OCI-LY1 (cell line): ENCODE measurements at regions not wholly inside any gene's neighbourhood (a gene's known extent, or its start where the extent isn't known, plus 50 kb on each side); places are given as distances from the start of the nearest gene placed in this dataset.

Experiments used
- H2AFZ ChIP-seq: fragments of 200-600 bp; sonication (generic), shearing (Covaris generic); 2 replicates; pipeline ENCODE4 v1.6.0; 2014; ENCODE audit warnings: antibody characterized with exemption, mild to moderate bottlenecking, low read length
- H3F3A ChIP-seq: fragments of 200-600 bp; sonication (generic), shearing (Covaris generic); 2 replicates; pipeline ENCODE4 v1.6.0; 2014; ENCODE audit warnings: mild to moderate bottlenecking, antibody characterized with exemption, low read length, moderate library complexity; ENCODE audit not compliant: insufficient read depth
- H3K27ac ChIP-seq: fragments of 200-600 bp; sonication (generic); 2 replicates; pipeline ENCODE4 v1.5.1; 2014; ENCODE audit warnings: low read length, mixed run types, mild to moderate bottlenecking, low read depth; ENCODE audit not compliant: poor library complexity, severe bottlenecking
- H3K27me3 ChIP-seq: fragments of 200-600 bp; sonication (generic); 2 replicates; pipeline ENCODE4 v1.6.0; 2014; ENCODE audit warnings: antibody characterized with exemption, mild to moderate bottlenecking, low read length, moderate library complexity; ENCODE audit not compliant: insufficient read depth
- H3K36me3 ChIP-seq: fragments of 200-600 bp; sonication (generic); 2 replicates; pipeline ENCODE4 v1.6.1; 2014; ENCODE audit warnings: mild to moderate bottlenecking, antibody characterized with exemption, low read length, moderate library complexity, mixed read lengths; ENCODE audit not compliant: insufficient read depth
- H3K4me1 ChIP-seq: fragments of 200-600 bp; sonication (generic); 2 replicates; pipeline ENCODE4 v1.5.1; 2014; ENCODE audit warnings: mild to moderate bottlenecking, low read length, moderate library complexity; ENCODE audit not compliant: insufficient read depth, severe bottlenecking
- H3K4me2 ChIP-seq: fragments of 200-600 bp; sonication (generic), shearing (Covaris generic); 2 replicates; pipeline ENCODE4 v1.6.1; 2014; ENCODE audit warnings: low read length
- H3K4me3 ChIP-seq: fragments of 200-600 bp; sonication (generic); 2 replicates; pipeline ENCODE4 v1.5.1; 2014; ENCODE audit warnings: low read length, low read depth, mild to moderate bottlenecking, mixed read lengths; ENCODE audit not compliant: poor library complexity, severe bottlenecking
- H3K79me2 ChIP-seq: fragments of 200-600 bp; shearing (Covaris generic); 2 replicates; pipeline ENCODE4 v1.6.1; 2016; ENCODE audit warnings: mixed run types, low read length, mixed read lengths; ENCODE audit not compliant: insufficient read depth
- H3K9ac ChIP-seq: fragments of 200-600 bp; sonication (generic), shearing (Covaris generic); 2 replicates; pipeline ENCODE4 v1.6.1; 2014; ENCODE audit warnings: mild to moderate bottlenecking, low read length, mixed read lengths
- H3K9me2 ChIP-seq: fragments of 200-600 bp; sonication (generic), shearing (Covaris generic); 2 replicates; pipeline ENCODE4 v1.6.1; 2014; ENCODE audit warnings: low read depth, mild to moderate bottlenecking, low read length, mixed read lengths
- H3K9me3 ChIP-seq: fragments of 200-600 bp; shearing (Covaris generic); 2 replicates; pipeline ENCODE4 v1.6.1; 2014; ENCODE audit warnings: low read length, mixed read lengths
- H4K20me1 ChIP-seq: fragments of 200-600 bp; sonication (generic), shearing (Covaris generic); 2 replicates; pipeline ENCODE4 v1.6.0; 2016; ENCODE audit warnings: mild to moderate bottlenecking, low read length; ENCODE audit not compliant: insufficient read depth
- EZH2 ChIP-seq: fragments of 200-600 bp; sonication (generic), shearing (Covaris generic); IDR thresholded peaks from 2 replicates; pipeline ENCODE4 v1.8.0; 2017; ENCODE audit warnings: borderline replicate concordance, mixed run types, mild to moderate bottlenecking, antibody characterized with exemption, low read length, moderate library complexity, mixed read lengths
- TF ChIP-seq, protein P1 (sequence below): fragments of 200-600 bp; sonication (generic), shearing (Covaris generic); IDR thresholded peaks from 2 replicates; pipeline ENCODE4 v1.5.1; 2017; ENCODE audit warnings: mild to moderate bottlenecking, antibody characterized with exemption, low read length, moderate library complexity, mixed read lengths

- Histone ChIP-seq H3K4me1 (no peaks in the 10 kb centered on the region), H3K4me2 (no peak overlapping the region), H3K27ac (no peak overlapping the region), H3F3A (no peaks in the 10 kb centered on the region), H3K27me3 (peaks cover 5% of the 10 kb centered on the region; the same call in 1 of the 2 replicates), H3K79me2 (no peaks in the 10 kb centered on the region), H3K36me3 (no peaks in the 10 kb centered on the region), H3K9me2 (no peaks in the 10 kb centered on the region), H3K9ac (no peak overlapping the region), H4K20me1 (no peaks in the 10 kb centered on the region), H2AFZ (no peak overlapping the region), H3K9me3 (no peaks in the 10 kb centered on the region), H3K4me3 (no peak overlapping the region)
- no peak for TF ChIP-seq EZH2
- TF ChIP-seq, protein P1, sequence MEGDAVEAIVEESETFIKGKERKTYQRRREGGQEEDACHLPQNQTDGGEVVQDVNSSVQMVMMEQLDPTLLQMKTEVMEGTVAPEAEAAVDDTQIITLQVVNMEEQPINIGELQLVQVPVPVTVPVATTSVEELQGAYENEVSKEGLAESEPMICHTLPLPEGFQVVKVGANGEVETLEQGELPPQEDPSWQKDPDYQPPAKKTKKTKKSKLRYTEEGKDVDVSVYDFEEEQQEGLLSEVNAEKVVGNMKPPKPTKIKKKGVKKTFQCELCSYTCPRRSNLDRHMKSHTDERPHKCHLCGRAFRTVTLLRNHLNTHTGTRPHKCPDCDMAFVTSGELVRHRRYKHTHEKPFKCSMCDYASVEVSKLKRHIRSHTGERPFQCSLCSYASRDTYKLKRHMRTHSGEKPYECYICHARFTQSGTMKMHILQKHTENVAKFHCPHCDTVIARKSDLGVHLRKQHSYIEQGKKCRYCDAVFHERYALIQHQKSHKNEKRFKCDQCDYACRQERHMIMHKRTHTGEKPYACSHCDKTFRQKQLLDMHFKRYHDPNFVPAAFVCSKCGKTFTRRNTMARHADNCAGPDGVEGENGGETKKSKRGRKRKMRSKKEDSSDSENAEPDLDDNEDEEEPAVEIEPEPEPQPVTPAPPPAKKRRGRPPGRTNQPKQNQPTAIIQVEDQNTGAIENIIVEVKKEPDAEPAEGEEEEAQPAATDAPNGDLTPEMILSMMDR: no peak
Observed at GRCh38 chr11:70501933-70502540, 103.7 kb downstream of the CTTN start.

GRCh38 chr11:70502677-70503467 is 104.5 kb downstream of the CTTN start:
- H2AFZ ChIP-seq: no peak overlapping the region
- H4K20me1 ChIP-seq: no peaks in the 10 kb centered on the region
- H3K4me2 ChIP-seq: no peak overlapping the region
- no peaks in the 10 kb centered on the region for H3K9me3 ChIP-seq
- no peak overlapping the region for H3K9ac ChIP-seq
- no peaks in the 10 kb centered on the region for H3F3A ChIP-seq
- no peak overlapping the region for H3K27ac ChIP-seq
- H3K79me2 ChIP-seq: no peaks in the 10 kb centered on the region
- no peak for TF ChIP-seq EZH2
- TF ChIP-seq, protein P1: no peak
- no peaks in the 10 kb centered on the region for H3K9me2 ChIP-seq
- peaks cover 5% of the 10 kb centered on the region; the same call in 1 of the 2 replicates for H3K27me3 ChIP-seq
- H3K36me3 ChIP-seq: no peaks in the 10 kb centered on the region
- H3K4me1 ChIP-seq: no peaks in the 10 kb centered on the region
- no peak overlapping the region for H3K4me3 ChIP-seq

- Histone ChIP-seq H2AFZ (no peak overlapping the region), H3K9me3 (no peaks in the 10 kb centered on the region), H3K36me3 (no peaks in the 10 kb centered on the region), H3K4me1 (no peaks in the 10 kb centered on the region), H3K9ac (no peak overlapping the region), H3K9me2 (no peaks in the 10 kb centered on the region), H3K27me3 (no peaks in the 10 kb centered on the region; the same call in 1 of the 2 replicates), H4K20me1 (no peaks in the 10 kb centered on the region), H3K4me3 (no peak overlapping the region), H3K27ac (no peak overlapping the region), H3K79me2 (no peaks in the 10 kb centered on the region), H3K4me2 (no peak overlapping the region), H3F3A (no peaks in the 10 kb centered on the region)
- no peak for TF ChIP-seq EZH2
- TF ChIP-seq, protein P1: no peak
Observed at GRCh38 chr11:70503468-70504221, 105.3 kb downstream of the CTTN start.
